ENCODE measurements at regions not wholly inside any gene's neighbourhood (a gene's known extent, or its start where the extent isn't known, plus 50 kb on each side); places are given as distances from the start of the nearest gene placed in this dataset.

GRCh38 chr18:24704946-24705630, 244.7 kb downstream of the HRH4 start:
- Histone ChIP-seq H3K9me3 (ENCODE audit: control insufficient read depth in 2 of 2, insufficient read depth in 1 of 2, low read depth in 1 of 2, low read length in 1 of 2) (peaks cover 0 to 6% of the 10 kb centered on the region in 2 donors), H3K36me3 (ENCODE audit: control insufficient read depth in 2 of 2, insufficient read depth in 2 of 2, low read length in 1 of 2) (no peaks in the 10 kb centered on the region)

GRCh38 chr18:24710474-24710873, 250.0 kb downstream of the HRH4 start:
- H3K27ac ChIP-seq (ENCODE audit: low read depth in 2 of 2, low read length in 1 of 2) = no peak overlapping the region
- H3K27me3 ChIP-seq (ENCODE audit: control insufficient read depth in 1 of 2, insufficient read depth in 2 of 2, low read length in 2 of 2) = no peaks in the 10 kb centered on the region
- H3K4me3 ChIP-seq (ENCODE audit: low read depth in 1 of 2, low read length in 2 of 2) = no peak overlapping the region
- H3K36me3 ChIP-seq (ENCODE audit: control insufficient read depth in 2 of 2, insufficient read depth in 2 of 2, low read length in 1 of 2) = no peaks in the 10 kb centered on the region
- H3K9me3 ChIP-seq (ENCODE audit: control insufficient read depth in 2 of 2, insufficient read depth in 1 of 2, low read depth in 1 of 2, low read length in 1 of 2) = no peaks in the 10 kb centered on the region
- H3K4me1 ChIP-seq (ENCODE audit: control insufficient read depth in 2 of 2, insufficient read depth in 2 of 2, low read length in 1 of 2) = no peaks in the 10 kb centered on the region

More at GRCh38 chr18:24704946-24705630, 244.7 kb downstream of the HRH4 start:
- H3K4me1 ChIP-seq (ENCODE audit: control insufficient read depth in 2 of 2, insufficient read depth in 2 of 2, low read length in 1 of 2) = peaks cover 0 to 2% of the 10 kb centered on the region in 2 donors
- H3K27me3 ChIP-seq (ENCODE audit: control insufficient read depth in 1 of 2, insufficient read depth in 2 of 2, low read length in 2 of 2) = no peaks in the 10 kb centered on the region
- WGBS, 2 donors = 54% methylated on average over 7 of the region's 7 CpGs
- H3K4me3 ChIP-seq (ENCODE audit: low read depth in 1 of 2, low read length in 2 of 2) = no peak overlapping the region
- H3K27ac ChIP-seq (ENCODE audit: low read depth in 2 of 2, low read length in 1 of 2) = no peak overlapping the region

- Histone ChIP-seq H3K27me3 (ENCODE audit: control insufficient read depth in 1 of 2, insufficient read depth in 2 of 2, low read length in 2 of 2) (no peaks in the 10 kb centered on the region), H3K4me3 (ENCODE audit: low read depth in 1 of 2, low read length in 2 of 2) (no peak overlapping the region), H3K9me3 (ENCODE audit: control insufficient read depth in 2 of 2, insufficient read depth in 1 of 2, low read depth in 1 of 2, low read length in 1 of 2) (no peaks in the 10 kb centered on the region), H3K4me1 (ENCODE audit: control insufficient read depth in 2 of 2, insufficient read depth in 2 of 2, low read length in 1 of 2) (no peaks in the 10 kb centered on the region), H3K27ac (ENCODE audit: low read depth in 2 of 2, low read length in 1 of 2) (no peak overlapping the region), H3K36me3 (ENCODE audit: control insufficient read depth in 2 of 2, insufficient read depth in 2 of 2, low read length in 1 of 2) (no peaks in the 10 kb centered on the region)
Observed at GRCh38 chr18:24719791-24720190, 259.4 kb downstream of the HRH4 start.

- Histone ChIP-seq H3K36me3 (ENCODE audit: control insufficient read depth in 2 of 2, insufficient read depth in 2 of 2, low read length in 1 of 2) (no peaks in the 10 kb centered on the region), H3K27ac (ENCODE audit: low read depth in 2 of 2, low read length in 1 of 2) (no peak overlapping the region), H3K4me1 (ENCODE audit: control insufficient read depth in 2 of 2, insufficient read depth in 2 of 2, low read length in 1 of 2) (no peaks in the 10 kb centered on the region), H3K9me3 (ENCODE audit: control insufficient read depth in 2 of 2, insufficient read depth in 1 of 2, low read depth in 1 of 2, low read length in 1 of 2) (no peaks in the 10 kb centered on the region), H3K27me3 (ENCODE audit: control insufficient read depth in 1 of 2, insufficient read depth in 2 of 2, low read length in 2 of 2) (no peaks in the 10 kb centered on the region), H3K4me3 (ENCODE audit: low read depth in 1 of 2, low read length in 2 of 2) (no peak overlapping the region)
- WGBS, 2 donors = 69 to 71% methylated on average over 2 of the region's 2 CpGs
Observed at GRCh38 chr18:24721388-24721787, 261.0 kb downstream of the HRH4 start.

GRCh38 chr18:24725644-24726415, 265.4 kb downstream of the HRH4 start:
- no peak overlapping the region for H3K27ac ChIP-seq (ENCODE audit: low read depth in 2 of 2, low read length in 1 of 2)
- H3K4me1 ChIP-seq (ENCODE audit: control insufficient read depth in 2 of 2, insufficient read depth in 2 of 2, low read length in 1 of 2) = peaks cover 0 to 3% of the 10 kb centered on the region in 2 donors
- no peaks in the 10 kb centered on the region for H3K27me3 ChIP-seq (ENCODE audit: control insufficient read depth in 1 of 2, insufficient read depth in 2 of 2, low read length in 2 of 2)
- no peaks in the 10 kb centered on the region for H3K36me3 ChIP-seq (ENCODE audit: control insufficient read depth in 2 of 2, insufficient read depth in 2 of 2, low read length in 1 of 2)
- H3K4me3 ChIP-seq (ENCODE audit: low read depth in 1 of 2, low read length in 2 of 2) = no peak overlapping the region
- WGBS, 2 donors = 69 to 71% methylated on average over 9 of the region's 9 CpGs
- H3K9me3 ChIP-seq (ENCODE audit: control insufficient read depth in 2 of 2, insufficient read depth in 1 of 2, low read depth in 1 of 2, low read length in 1 of 2) = no peaks in the 10 kb centered on the region

GRCh38 chr18:24726727-24727492, 266.5 kb downstream of the HRH4 start:
- H3K9me3 ChIP-seq (ENCODE audit: control insufficient read depth in 2 of 2, insufficient read depth in 1 of 2, low read depth in 1 of 2, low read length in 1 of 2) = no peaks in the 10 kb centered on the region
- H3K27ac ChIP-seq (ENCODE audit: low read depth in 2 of 2, low read length in 1 of 2) = peak overlapping the region in 1 of 2 donors; percentile 40
- 34 to 40% methylated on average over 18 of the region's 18 CpGs for WGBS, 2 donors
- peaks cover under 1 to 3% of the 10 kb centered on the region in 2 donors for H3K4me1 ChIP-seq (ENCODE audit: control insufficient read depth in 2 of 2, insufficient read depth in 2 of 2, low read length in 1 of 2)
- peak overlapping the region in 1 of 2 donors; percentile 46 for H3K4me3 ChIP-seq (ENCODE audit: low read depth in 1 of 2, low read length in 2 of 2)
- no peaks in the 10 kb centered on the region for H3K27me3 ChIP-seq (ENCODE audit: control insufficient read depth in 1 of 2, insufficient read depth in 2 of 2, low read length in 2 of 2)
- no peaks in the 10 kb centered on the region for H3K36me3 ChIP-seq (ENCODE audit: control insufficient read depth in 2 of 2, insufficient read depth in 2 of 2, low read length in 1 of 2)

- H3K4me3 ChIP-seq (ENCODE audit: low read depth in 1 of 2, low read length in 2 of 2) = no peak overlapping the region
- H3K36me3 ChIP-seq (ENCODE audit: control insufficient read depth in 2 of 2, insufficient read depth in 2 of 2, low read length in 1 of 2) = no peaks in the 10 kb centered on the region
- H3K27me3 ChIP-seq (ENCODE audit: control insufficient read depth in 1 of 2, insufficient read depth in 2 of 2, low read length in 2 of 2) = no peaks in the 10 kb centered on the region
- H3K9me3 ChIP-seq (ENCODE audit: control insufficient read depth in 2 of 2, insufficient read depth in 1 of 2, low read depth in 1 of 2, low read length in 1 of 2) = no peaks in the 10 kb centered on the region
- H3K4me1 ChIP-seq (ENCODE audit: control insufficient read depth in 2 of 2, insufficient read depth in 2 of 2, low read length in 1 of 2) = peaks cover 2 to 3% of the 10 kb centered on the region in 2 donors
- H3K27ac ChIP-seq (ENCODE audit: low read depth in 2 of 2, low read length in 1 of 2) = no peak overlapping the region
- WGBS, 2 donors = 55 to 64% methylated on average over 6 of the region's 6 CpGs
Observed at GRCh38 chr18:24727685-24728084, 267.2 kb downstream of the HRH4 start.

GRCh38 chr18:24731158-24731557, 270.7 kb downstream of the HRH4 start:
- Histone ChIP-seq H3K27me3 (ENCODE audit: control insufficient read depth in 1 of 2, insufficient read depth in 2 of 2, low read length in 2 of 2) (no peaks in the 10 kb centered on the region), H3K36me3 (ENCODE audit: control insufficient read depth in 2 of 2, insufficient read depth in 2 of 2, low read length in 1 of 2) (no peaks in the 10 kb centered on the region), H3K9me3 (ENCODE audit: control insufficient read depth in 2 of 2, insufficient read depth in 1 of 2, low read depth in 1 of 2, low read length in 1 of 2) (no peaks in the 10 kb centered on the region), H3K4me1 (ENCODE audit: control insufficient read depth in 2 of 2, insufficient read depth in 2 of 2, low read length in 1 of 2) (peaks cover 3 to 6% of the 10 kb centered on the region in 2 donors), H3K4me3 (ENCODE audit: low read depth in 1 of 2, low read length in 2 of 2) (no peak overlapping the region), H3K27ac (ENCODE audit: low read depth in 2 of 2, low read length in 1 of 2) (peak overlapping the region; percentile 63 to 93)
- 39 to 46% methylated on average over 6 of the region's 6 CpGs for WGBS, 2 donors

- Histone ChIP-seq H3K27ac (ENCODE audit: low read depth in 2 of 2, low read length in 1 of 2) (peak overlapping the region; percentile 63 to 93), H3K9me3 (ENCODE audit: control insufficient read depth in 2 of 2, insufficient read depth in 1 of 2, low read depth in 1 of 2, low read length in 1 of 2) (no peaks in the 10 kb centered on the region), H3K4me1 (ENCODE audit: control insufficient read depth in 2 of 2, insufficient read depth in 2 of 2, low read length in 1 of 2) (peaks cover 3 to 6% of the 10 kb centered on the region in 2 donors), H3K36me3 (ENCODE audit: control insufficient read depth in 2 of 2, insufficient read depth in 2 of 2, low read length in 1 of 2) (no peaks in the 10 kb centered on the region), H3K4me3 (ENCODE audit: low read depth in 1 of 2, low read length in 2 of 2) (no peak overlapping the region), H3K27me3 (ENCODE audit: control insufficient read depth in 1 of 2, insufficient read depth in 2 of 2, low read length in 2 of 2) (no peaks in the 10 kb centered on the region)
- 58 to 60% methylated on average over 3 of the region's 3 CpGs for WGBS, 2 donors
Observed at GRCh38 chr18:24731981-24732380, 271.5 kb downstream of the HRH4 start.

Data from esophagus (tissue), 2 donors.